H9 (cell line): ENCODE measurements at regions not wholly inside any gene's neighbourhood (a gene's known extent, or its start where the extent isn't known, plus 50 kb on each side); places are given as distances from the start of the nearest gene placed in this dataset.

ENCODE experiments used
- DNase-seq: peaks from one replicate; pipeline ENCODE4 v3.0.0-alpha.2; 2017
- H2AFZ ChIP-seq: one replicate; pipeline ENCODE4 v1.6.1; 2013; ENCODE audit warnings: mild to moderate bottlenecking, low read length, control low read depth, moderate library complexity
- H2AK5ac ChIP-seq: 2 replicates; pipeline ENCODE4 v1.6.1; 2013; ENCODE audit warnings: low read length, control low read depth, mixed read lengths; ENCODE audit not compliant: insufficient read length
- H2BK120ac ChIP-seq: one replicate; pipeline ENCODE4 v1.6.1; 2013; ENCODE audit warnings: low read depth, mild to moderate bottlenecking, low read length, control low read depth, inconsistent platforms; ENCODE audit not compliant: poor library complexity, severe bottlenecking
- H2BK12ac ChIP-seq: 2 replicates; pipeline ENCODE4 v1.6.1; 2013; ENCODE audit warnings: low read length, control low read depth, mixed read lengths, low read depth; ENCODE audit not compliant: insufficient read length
- H2BK15ac ChIP-seq: 2 replicates; pipeline ENCODE4 v1.6.1; 2013; ENCODE audit warnings: low read depth, low read length, control low read depth
- H2BK20ac ChIP-seq: one replicate; pipeline ENCODE4 v1.6.1; 2013; ENCODE audit warnings: low read depth, mild to moderate bottlenecking, low read length, control low read depth, inconsistent platforms; ENCODE audit not compliant: poor library complexity, severe bottlenecking
- H2BK5ac ChIP-seq: 2 replicates; pipeline ENCODE4 v1.6.1; 2013; ENCODE audit warnings: low read length, control low read depth, mixed read lengths; ENCODE audit not compliant: insufficient read length
- H3K14ac ChIP-seq: 2 replicates; pipeline ENCODE4 v1.6.1; 2013; ENCODE audit warnings: low read length, control low read depth; ENCODE audit not compliant: insufficient read depth
- H3K18ac ChIP-seq: 2 replicates; pipeline ENCODE4 v1.6.1; 2013; ENCODE audit warnings: low read depth, mild to moderate bottlenecking, mixed read lengths, low read length, control low read depth; ENCODE audit not compliant: insufficient read length
- H3K23ac ChIP-seq: 2 replicates; pipeline ENCODE4 v1.6.1; 2013; ENCODE audit warnings: low read length, control low read depth, mixed read lengths, low read depth; ENCODE audit not compliant: insufficient read length
- H3K23me2 ChIP-seq: 2 replicates; pipeline ENCODE4 v1.6.1; 2013; ENCODE audit warnings: low read depth, mild to moderate bottlenecking, mixed read lengths, low read length, control low read depth; ENCODE audit not compliant: insufficient read length, poor library complexity, severe bottlenecking
- H3K27ac ChIP-seq: 2 replicates; pipeline ENCODE4 v1.5.1; 2013; ENCODE audit warnings: low read length, control low read depth, mixed read lengths, low read depth; ENCODE audit not compliant: insufficient read length
- H3K27me3 ChIP-seq: 2 replicates; pipeline ENCODE4 v1.6.1; 2013; ENCODE audit warnings: low read length, control low read depth, inconsistent platforms; ENCODE audit not compliant: insufficient read depth
- H3K4ac ChIP-seq: 2 replicates; pipeline ENCODE4 v1.6.1; 2013; ENCODE audit warnings: low read depth, mild to moderate bottlenecking, control low read depth, inconsistent platforms, low read length, moderate library complexity
- H3K4me1 ChIP-seq: 2 replicates; pipeline ENCODE4 v1.6.1; 2013; ENCODE audit warnings: low read length, control low read depth, inconsistent platforms; ENCODE audit not compliant: insufficient read depth
- H3K4me2 ChIP-seq: 2 replicates; pipeline ENCODE4 v1.6.1; 2013; ENCODE audit warnings: low read length, control low read depth, mixed read lengths; ENCODE audit not compliant: insufficient read length, insufficient read depth
- H3K56ac ChIP-seq: 2 replicates; pipeline ENCODE4 v1.6.1; 2013; ENCODE audit warnings: low read depth, mild to moderate bottlenecking, mixed read lengths, low read length, control low read depth; ENCODE audit not compliant: insufficient read length
- H3K79me1 ChIP-seq: 2 replicates; pipeline ENCODE4 v1.6.1; 2013; ENCODE audit warnings: low read depth, mild to moderate bottlenecking, moderate library complexity, low read length, control low read depth, inconsistent platforms; ENCODE audit not compliant: insufficient read depth, poor library complexity, severe bottlenecking
- H3K79me2 ChIP-seq: 2 replicates; pipeline ENCODE4 v1.6.1; 2013; ENCODE audit warnings: low read length, control low read depth, inconsistent platforms; ENCODE audit not compliant: insufficient read depth
- H3K9ac ChIP-seq: 2 replicates; pipeline ENCODE4 v1.6.1; 2013; ENCODE audit warnings: low read length, control low read depth, mixed read lengths; ENCODE audit not compliant: insufficient read length; ENCODE audit errors: extremely low read depth
- H3K9me3 ChIP-seq: one replicate; pipeline ENCODE4 v1.6.1; 2013; ENCODE audit warnings: low read depth, low read length, inconsistent platforms; ENCODE audit not compliant: control insufficient read depth
- H3T11ph ChIP-seq: one replicate; pipeline ENCODE4 v1.6.1; 2013; ENCODE audit warnings: mild to moderate bottlenecking, low read length, control low read depth, inconsistent platforms
- H4K20me1 ChIP-seq: one replicate; pipeline ENCODE4 v1.6.1; 2013; ENCODE audit not compliant: control insufficient read depth, insufficient read length, insufficient read depth
- H4K5ac ChIP-seq: 2 replicates; pipeline ENCODE4 v1.6.1; 2013; ENCODE audit warnings: low read depth, mild to moderate bottlenecking, mixed read lengths, low read length, control low read depth; ENCODE audit not compliant: insufficient read length
- H4K8ac ChIP-seq: replicated peaks from 2 replicates; pipeline ENCODE4 v1.6.1; 2013; ENCODE audit warnings: low read length, control low read depth, mixed read lengths, low read depth; ENCODE audit not compliant: insufficient read length
- H4K91ac ChIP-seq: 2 replicates; pipeline ENCODE4 v1.6.1; 2013; ENCODE audit warnings: low read depth, mild to moderate bottlenecking, moderate library complexity, mixed read lengths, low read length, control low read depth; ENCODE audit not compliant: insufficient read length
- H3K27ac Mint-ChIP-seq, 3 experiments: 2 replicates in 2 of 3; 3 replicates in 1 of 3; pipeline ENCODE4 v1.8.0; 2020 to 2021; ENCODE audit warnings: mixed read lengths in 3 of 3, mild to moderate bottlenecking in 1 of 3, moderate library complexity in 1 of 3
- H3K27me3 Mint-ChIP-seq: 2 replicates; pipeline ENCODE4 v1.8.0; 2021; ENCODE audit warnings: low read depth, mild to moderate bottlenecking, moderate library complexity, mixed read lengths
- H3K36me3 Mint-ChIP-seq, 3 experiments: 2 replicates in 2 of 3; 3 replicates in 1 of 3; pipeline ENCODE4 v1.8.0; 2020 to 2021; ENCODE audit warnings: low read depth in 3 of 3, mixed read lengths in 3 of 3; ENCODE audit not compliant: insufficient read depth in 1 of 3
- H3K4me1 Mint-ChIP-seq, 2 experiments: 2 replicates each; pipeline ENCODE4 v1.8.0; 2020; ENCODE audit warnings: mixed read lengths in 2 of 2
- H3K4me3 Mint-ChIP-seq, 2 experiments: 2 replicates in 1 of 2; 3 replicates in 1 of 2; pipeline ENCODE4 v1.8.0; 2020 to 2021; ENCODE audit warnings: mild to moderate bottlenecking in 2 of 2, mixed read lengths in 2 of 2, moderate library complexity in 1 of 2
- H3K9me3 Mint-ChIP-seq, 2 experiments: 2 replicates in 1 of 2; 3 replicates in 1 of 2; pipeline ENCODE4 v1.8.0; 2020; ENCODE audit warnings: mild to moderate bottlenecking in 2 of 2, mixed read lengths in 2 of 2, moderate library complexity in 1 of 2
- WGBS: extraction: QIAGEN DNeasy Blood & Tissue Kit; methylation state at CpG from one replicate; pipeline ENCODE4 v1.1.7; 2013; ENCODE audit warnings: missing lambda C conversion rate, low lambda C conversion rate, mixed read lengths; ENCODE audit not compliant: insufficient read length; ENCODE audit errors: extremely low coverage; 5-methylcytosine and 5-hydroxymethylcytosine counted together
- TF ChIP-seq, protein P1 (sequence below): fragments of 200-600 bp; sonication (generic); conservative IDR thresholded peaks from 3 replicates; pipeline ENCODE4 v1.8.0; 2021; ENCODE audit warnings: antibody characterized with exemption, mild to moderate bottlenecking

- Mint-ChIP-seq H3K27ac (no peak overlapping the region), H3K36me3 (no peaks in the 10 kb centered on the region), H3K4me3 (no peak overlapping the region), H3K4me1 (peaks cover 12 to 13% of the 10 kb centered on the region in 2 experiments), H3K27me3 (no peaks in the 10 kb centered on the region), H3K9me3 (no peaks in the 10 kb centered on the region)
- TF ChIP-seq, protein P1, sequence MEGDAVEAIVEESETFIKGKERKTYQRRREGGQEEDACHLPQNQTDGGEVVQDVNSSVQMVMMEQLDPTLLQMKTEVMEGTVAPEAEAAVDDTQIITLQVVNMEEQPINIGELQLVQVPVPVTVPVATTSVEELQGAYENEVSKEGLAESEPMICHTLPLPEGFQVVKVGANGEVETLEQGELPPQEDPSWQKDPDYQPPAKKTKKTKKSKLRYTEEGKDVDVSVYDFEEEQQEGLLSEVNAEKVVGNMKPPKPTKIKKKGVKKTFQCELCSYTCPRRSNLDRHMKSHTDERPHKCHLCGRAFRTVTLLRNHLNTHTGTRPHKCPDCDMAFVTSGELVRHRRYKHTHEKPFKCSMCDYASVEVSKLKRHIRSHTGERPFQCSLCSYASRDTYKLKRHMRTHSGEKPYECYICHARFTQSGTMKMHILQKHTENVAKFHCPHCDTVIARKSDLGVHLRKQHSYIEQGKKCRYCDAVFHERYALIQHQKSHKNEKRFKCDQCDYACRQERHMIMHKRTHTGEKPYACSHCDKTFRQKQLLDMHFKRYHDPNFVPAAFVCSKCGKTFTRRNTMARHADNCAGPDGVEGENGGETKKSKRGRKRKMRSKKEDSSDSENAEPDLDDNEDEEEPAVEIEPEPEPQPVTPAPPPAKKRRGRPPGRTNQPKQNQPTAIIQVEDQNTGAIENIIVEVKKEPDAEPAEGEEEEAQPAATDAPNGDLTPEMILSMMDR: peak; percentile 98
- Histone ChIP-seq H2BK12ac (no peak overlapping the region), H3K79me1 (no peaks in the 10 kb centered on the region), H3K9ac (no peak overlapping the region), H4K5ac (no peak overlapping the region), H3K4me2 (no peak overlapping the region), H2BK20ac (no peak overlapping the region), H2AK5ac (no peak overlapping the region), H3K27me3 (no peaks in the 10 kb centered on the region), H4K8ac (no peak overlapping the region), H3K4me1 (no peaks in the 10 kb centered on the region; the same call in 1 of the 2 replicates), H3T11ph (no peak overlapping the region), H4K20me1 (no peaks in the 10 kb centered on the region), H4K91ac (no peak overlapping the region), H3K27ac (no peak overlapping the region), H2AFZ (peak overlapping the region; percentile 22), H3K23ac (no peak overlapping the region), H3K14ac (no peak overlapping the region), H2BK15ac (no peak overlapping the region), H3K4ac (no peak overlapping the region), H2BK120ac (no peak overlapping the region), H3K23me2 (no peaks in the 10 kb centered on the region), H3K56ac (no peak overlapping the region), H3K79me2 (no peaks in the 10 kb centered on the region), H3K18ac (no peak overlapping the region), H2BK5ac (no peak overlapping the region), H3K9me3 (no peaks in the 10 kb centered on the region)
- WGBS: no CpG with 5 or more reads among the region's 15 CpGs
- peak; percentile 88 for DNase-seq
Observed at GRCh38 chr2:122531290-122532071, 776.0 kb downstream of the TSN start.
